ENCODE measurements at regions not wholly inside any gene's neighbourhood (a gene's known extent, or its start where the extent isn't known, plus 50 kb on each side); places are given as distances from the start of the nearest gene placed in this dataset.
"Not testable (repeated sequence)": the region's sequence is repeated elsewhere in the genome, so short reads cannot be mapped to it uniquely, and the experiment has no call there.

GRCh38 chr6:106724337-106724736, 95.0 kb downstream of the QRSL1 start:
- DNase-seq (ENCODE audit: low spot score) = no peak

- DNase-seq (ENCODE audit: low spot score) = not testable (repeated sequence)
These were observed 94.0 kb downstream of the QRSL1 start for GRCh38 chr6:106723419-106723818.

GRCh38 chr6:106721189-106721588, 91.8 kb downstream of the QRSL1 start:
- DNase-seq (ENCODE audit: low spot score) = peak; percentile 82
